BE2C (cell line): ENCODE measurements at regions not wholly inside any gene's neighbourhood (a gene's known extent, or its start where the extent isn't known, plus 50 kb on each side); places are given as distances from the start of the nearest gene placed in this dataset.
A peak's percentile ranks its signal among the peaks of the same experiment; 100 is the strongest.
"Not testable (repeated sequence)": the region's sequence is repeated elsewhere in the genome, so short reads cannot be mapped to it uniquely, and the experiment has no call there.

Experiments
- DNase-seq: peaks from one replicate; pipeline ENCODE4 v3.0.0-alpha.2; 2020
- H3K27me3 ChIP-seq: fragments of 250-450 bp; sonication (Bioruptor Pico); 2 replicates; pipeline ENCODE4 v1.5.1; 2020; ENCODE audit warnings: mild to moderate bottlenecking
- H3K36me3 ChIP-seq: fragments of 250-450 bp; sonication (Bioruptor Pico); 2 replicates; pipeline ENCODE4 v1.5.1; 2020; ENCODE audit warnings: mild to moderate bottlenecking
- H3K4me1 ChIP-seq: fragments of 250-450 bp; sonication (Bioruptor Pico); 2 replicates; pipeline ENCODE4 v1.5.1; 2020
- H3K4me3 ChIP-seq: 2 replicates; pipeline ENCODE4 v1.5.1; 2011; ENCODE audit warnings: low read depth, low read length
- H3K9me3 ChIP-seq: fragments of 250-450 bp; sonication (Bioruptor Pico); 2 replicates; pipeline ENCODE4 v1.5.1; 2020
- TF ChIP-seq, protein P1 (sequence below): IDR thresholded peaks from 2 replicates; pipeline ENCODE4 v1.5.1; 2012; ENCODE audit warnings: mild to moderate bottlenecking, low read depth, low read length

- Histone ChIP-seq H3K9me3 (no peaks in the 10 kb centered on the region), H3K4me3 (no peak overlapping the region), H3K36me3 (no peaks in the 10 kb centered on the region), H3K4me1 (peaks cover 11% of the 10 kb centered on the region), H3K27me3 (no peaks in the 10 kb centered on the region)
- TF ChIP-seq, protein P1, sequence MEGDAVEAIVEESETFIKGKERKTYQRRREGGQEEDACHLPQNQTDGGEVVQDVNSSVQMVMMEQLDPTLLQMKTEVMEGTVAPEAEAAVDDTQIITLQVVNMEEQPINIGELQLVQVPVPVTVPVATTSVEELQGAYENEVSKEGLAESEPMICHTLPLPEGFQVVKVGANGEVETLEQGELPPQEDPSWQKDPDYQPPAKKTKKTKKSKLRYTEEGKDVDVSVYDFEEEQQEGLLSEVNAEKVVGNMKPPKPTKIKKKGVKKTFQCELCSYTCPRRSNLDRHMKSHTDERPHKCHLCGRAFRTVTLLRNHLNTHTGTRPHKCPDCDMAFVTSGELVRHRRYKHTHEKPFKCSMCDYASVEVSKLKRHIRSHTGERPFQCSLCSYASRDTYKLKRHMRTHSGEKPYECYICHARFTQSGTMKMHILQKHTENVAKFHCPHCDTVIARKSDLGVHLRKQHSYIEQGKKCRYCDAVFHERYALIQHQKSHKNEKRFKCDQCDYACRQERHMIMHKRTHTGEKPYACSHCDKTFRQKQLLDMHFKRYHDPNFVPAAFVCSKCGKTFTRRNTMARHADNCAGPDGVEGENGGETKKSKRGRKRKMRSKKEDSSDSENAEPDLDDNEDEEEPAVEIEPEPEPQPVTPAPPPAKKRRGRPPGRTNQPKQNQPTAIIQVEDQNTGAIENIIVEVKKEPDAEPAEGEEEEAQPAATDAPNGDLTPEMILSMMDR: peak; percentile 63
- DNase-seq: peak; percentile 66
Observed at GRCh38 chr4:132809298-132810032, 339.6 kb upstream of the PCDH10 start.

DNA sequence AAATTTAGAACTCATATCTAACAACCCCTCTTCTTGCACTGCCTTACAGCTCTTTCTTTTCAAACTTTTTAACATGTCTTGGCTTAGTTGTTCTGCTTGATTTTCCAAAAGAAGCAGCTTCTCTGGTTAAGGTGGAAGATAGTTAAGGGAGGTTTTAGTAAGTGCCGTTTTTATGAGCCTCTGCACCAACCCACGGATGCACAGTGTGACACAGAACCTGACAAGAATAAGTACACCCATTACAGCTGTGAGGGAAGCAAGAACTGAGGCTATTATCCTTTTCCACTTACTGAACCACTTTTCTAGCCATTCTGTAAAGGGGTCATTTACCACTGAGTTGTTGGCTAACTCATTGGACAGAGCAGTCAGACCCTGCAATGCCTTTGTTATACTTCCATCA lies 336.0 kb upstream of the PCDH10 start:
- H3K9me3 ChIP-seq, DNase-seq, H3K36me3 ChIP-seq, H3K4me3 ChIP-seq, H3K27me3 ChIP-seq: not testable (repeated sequence)
- H3K4me1 ChIP-seq: peaks cover 11% of the 10 kb centered on the region

GRCh38 chr4:132818091-132818490 lies 331.0 kb upstream of the PCDH10 start:
- Histone ChIP-seq H3K36me3 (no peaks in the 10 kb centered on the region), H3K4me3 (no peak overlapping the region), H3K27me3 (no peaks in the 10 kb centered on the region), H3K4me1 (no peaks in the 10 kb centered on the region), H3K9me3 (no peaks in the 10 kb centered on the region)
- DNase-seq: peak; percentile 13
- TF ChIP-seq, protein P1: no peak

- no peaks in the 10 kb centered on the region for H3K9me3 ChIP-seq
- H3K4me1 ChIP-seq: no peaks in the 10 kb centered on the region
- peaks cover 2% of the 10 kb centered on the region; the same call in 1 of the 2 replicates for H3K36me3 ChIP-seq
- no peaks in the 10 kb centered on the region for H3K27me3 ChIP-seq
- TF ChIP-seq, protein P1: no peak
- DNase-seq: no peak
- H3K4me3 ChIP-seq: no peak overlapping the region
Observed at GRCh38 chr4:132823419-132823818, 325.7 kb upstream of the PCDH10 start.

DNA sequence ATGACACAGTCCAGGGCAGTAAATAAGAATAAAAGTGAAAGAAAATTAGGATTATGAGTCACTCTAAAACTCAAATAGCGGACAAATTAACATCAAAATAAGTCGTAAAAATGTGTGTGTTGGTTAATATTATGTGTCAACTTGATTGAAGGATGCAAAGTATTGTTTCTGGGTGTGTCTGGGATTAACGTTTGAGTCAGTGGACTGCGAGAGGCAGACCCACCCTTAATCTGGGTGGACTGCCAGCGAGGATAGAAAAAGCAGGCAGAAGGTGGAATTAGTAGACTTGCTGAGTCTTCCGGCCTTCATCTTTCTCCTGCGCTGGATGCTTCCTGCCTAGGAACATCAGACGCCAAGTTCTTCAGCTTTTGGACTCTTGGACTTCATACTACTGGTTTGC lies 324.3 kb upstream of the PCDH10 start:
- Histone ChIP-seq H3K4me3 (no peak overlapping the region), H3K9me3 (no peaks in the 10 kb centered on the region), H3K27me3 (no peaks in the 10 kb centered on the region), H3K36me3 (peaks cover 2% of the 10 kb centered on the region; the same call in 1 of the 2 replicates), H3K4me1 (no peaks in the 10 kb centered on the region)
- TF ChIP-seq, protein P1: no peak
- no peak for DNase-seq

- Histone ChIP-seq H3K27me3 (no peaks in the 10 kb centered on the region), H3K4me3 (no peak overlapping the region), H3K4me1 (no peaks in the 10 kb centered on the region), H3K9me3 (no peaks in the 10 kb centered on the region), H3K36me3 (peaks cover 2% of the 10 kb centered on the region; the same call in 1 of the 2 replicates)
- DNase-seq: no peak
- TF ChIP-seq, protein P1: no peak
Observed at GRCh38 chr4:132827522-132827921, 321.6 kb upstream of the PCDH10 start.
